ENCODE measurements at regions not wholly inside any gene's neighbourhood (a gene's known extent, or its start where the extent isn't known, plus 50 kb on each side); places are given as distances from the start of the nearest gene placed in this dataset.

GRCh38 chr5:110179321-110179720 is 489.6 kb downstream of the MAN2A1 start:
- ChIA-PET SMC1A (ENCODE audit: uncharacterized antibody, unreplicated experiment) (no interaction called here), RAD21 (ENCODE audit: unreplicated experiment) (no interaction called here), POLR2A (no interaction called here), CTCF (no interaction called here)
- ATAC-seq: no peak
- DNase-seq (ENCODE audit: low read depth, low spot score): no peak
- no peak overlapping the region for H3K9ac ChIP-seq (ENCODE audit: control insufficient read depth, insufficient read depth, low read length)
- in situ Hi-C loops (cut with MboI): no loop called here
- H3K27ac ChIP-seq (ENCODE audit: control insufficient read depth, insufficient read depth): no peak overlapping the region
- BruUV-seq (replicated peaks): no TSS peak
- intact Hi-C loops (cut with micrococcal nuclease; ENCODE audit: unreplicated experiment): no loop called here
- TF ChIP-seq, protein P1, sequence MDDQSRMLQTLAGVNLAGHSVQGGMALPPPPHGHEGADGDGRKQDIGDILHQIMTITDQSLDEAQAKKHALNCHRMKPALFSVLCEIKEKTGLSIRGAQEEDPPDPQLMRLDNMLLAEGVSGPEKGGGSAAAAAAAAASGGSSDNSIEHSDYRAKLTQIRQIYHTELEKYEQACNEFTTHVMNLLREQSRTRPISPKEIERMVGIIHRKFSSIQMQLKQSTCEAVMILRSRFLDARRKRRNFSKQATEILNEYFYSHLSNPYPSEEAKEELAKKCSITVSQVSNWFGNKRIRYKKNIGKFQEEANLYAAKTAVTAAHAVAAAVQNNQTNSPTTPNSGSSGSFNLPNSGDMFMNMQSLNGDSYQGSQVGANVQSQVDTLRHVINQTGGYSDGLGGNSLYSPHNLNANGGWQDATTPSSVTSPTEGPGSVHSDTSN (IDR thresholded peaks at IDR 0.05; ENCODE audit: insufficient replicate concordance, low read depth, low read length): no peak
- TF ChIP-seq POU2F2 (IDR thresholded peaks at IDR 0.05; ENCODE audit: borderline replicate concordance, low read depth, low read length) (no peak), HDAC6 (IDR thresholded peaks at IDR 0.05; ENCODE audit: unreplicated experiment) (no peak), SMAD5 (IDR thresholded peaks at IDR 0.05; ENCODE audit: low read depth) (no peak), NFXL1 (IDR thresholded peaks at IDR 0.05; ENCODE audit: borderline replicate concordance) (no peak), RFX5 (IDR thresholded peaks at IDR 0.05; ENCODE audit: low read depth, low read length) (no peak), GATAD2B (conservative IDR thresholded peaks at IDR 0.05; ENCODE audit: low read depth) (no peak), NR2C1 (IDR thresholded peaks at IDR 0.05) (no peak)
- TF ChIP-seq, protein P2, sequence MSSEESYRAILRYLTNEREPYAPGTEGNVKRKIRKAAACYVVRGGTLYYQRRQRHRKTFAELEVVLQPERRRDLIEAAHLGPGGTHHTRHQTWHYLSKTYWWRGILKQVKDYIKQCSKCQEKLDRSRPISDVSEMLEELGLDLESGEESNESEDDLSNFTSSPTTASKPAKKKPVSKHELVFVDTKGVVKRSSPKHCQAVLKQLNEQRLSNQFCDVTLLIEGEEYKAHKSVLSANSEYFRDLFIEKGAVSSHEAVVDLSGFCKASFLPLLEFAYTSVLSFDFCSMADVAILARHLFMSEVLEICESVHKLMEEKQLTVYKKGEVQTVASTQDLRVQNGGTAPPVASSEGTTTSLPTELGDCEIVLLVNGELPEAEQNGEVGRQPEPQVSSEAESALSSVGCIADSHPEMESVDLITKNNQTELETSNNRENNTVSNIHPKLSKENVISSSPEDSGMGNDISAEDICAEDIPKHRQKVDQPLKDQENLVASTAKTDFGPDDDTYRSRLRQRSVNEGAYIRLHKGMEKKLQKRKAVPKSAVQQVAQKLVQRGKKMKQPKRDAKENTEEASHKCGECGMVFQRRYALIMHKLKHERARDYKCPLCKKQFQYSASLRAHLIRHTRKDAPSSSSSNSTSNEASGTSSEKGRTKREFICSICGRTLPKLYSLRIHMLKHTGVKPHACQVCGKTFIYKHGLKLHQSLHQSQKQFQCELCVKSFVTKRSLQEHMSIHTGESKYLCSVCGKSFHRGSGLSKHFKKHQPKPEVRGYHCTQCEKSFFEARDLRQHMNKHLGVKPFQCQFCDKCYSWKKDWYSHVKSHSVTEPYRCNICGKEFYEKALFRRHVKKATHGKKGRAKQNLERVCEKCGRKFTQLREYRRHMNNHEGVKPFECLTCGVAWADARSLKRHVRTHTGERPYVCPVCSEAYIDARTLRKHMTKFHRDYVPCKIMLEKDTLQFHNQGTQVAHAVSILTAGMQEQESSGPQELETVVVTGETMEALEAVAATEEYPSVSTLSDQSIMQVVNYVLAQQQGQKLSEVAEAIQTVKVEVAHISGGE (CRISPR knock-in tag; IDR thresholded peaks at IDR 0.05): no peak
- no peaks in the 10 kb centered on the region for H3K27me3 ChIP-seq (replicated peaks in 1 of 2; ENCODE audit: control insufficient read depth in 2 of 2, insufficient read depth in 2 of 2, low read length in 1 of 2)
- 29% methylated on average over 2 of the region's 2 CpGs for WGBS (ENCODE audit: insufficient coverage, insufficient replicate concordance, low lambda C conversion rate, missing lambda C conversion rate)
- H3K36me3 ChIP-seq (ENCODE audit: control insufficient read depth in 2 of 2, insufficient read depth in 2 of 2, low read length in 1 of 2): no peaks in the 10 kb centered on the region
- no peak for FAIRE-seq
- H2AFZ ChIP-seq (ENCODE audit: control insufficient read depth, low read depth, low read length): no peak overlapping the region
- H3K4me3 ChIP-seq: no peak overlapping the region
- no peaks in the 10 kb centered on the region for H3K79me2 ChIP-seq (ENCODE audit: control insufficient read depth, insufficient read depth, low read length)
- H4K20me1 ChIP-seq (ENCODE audit: control insufficient read depth, insufficient read depth): no peaks in the 10 kb centered on the region
- H3K9me3 ChIP-seq (replicated peaks; ENCODE audit: control insufficient read depth, insufficient read depth, low read length): no peaks in the 10 kb centered on the region
- no peak overlapping the region for H3K4me2 ChIP-seq (ENCODE audit: control insufficient read depth, insufficient read depth)
- H3K4me1 ChIP-seq (ENCODE audit: control insufficient read depth, insufficient read depth, low read length): no peaks in the 10 kb centered on the region

All from GM12878 (cell line).